HCT116 (cell line): ENCODE measurements at regions not wholly inside any gene's neighbourhood (a gene's known extent, or its start where the extent isn't known, plus 50 kb on each side); places are given as distances from the start of the nearest gene placed in this dataset.

Source experiments
- ATAC-seq: fragments of 200-7000 bp; cut with Tn5 transposase; 2 replicates; pipeline ENCODE4 v1.9.1; 2020; ENCODE audit warnings: mild to moderate bottlenecking, moderate library complexity
- BruUV-seq: library from RNA; stranded (reverse); fragments of 400-500 nt; replicated peaks from 2 replicates; lab custom pipeline; 2021; lab: Mats Ljungman, UMichigan
- CTCF ChIA-PET: fragments of 300-600 bp; sonication (Branson Sonifier 250); formaldehyde crosslinking; loops from one replicate; lab custom pipeline; 2021; ENCODE audit warnings: antibody characterized with exemption; lab: Charles Lee
- POLR2A ChIA-PET: fragments of 300-600, 350-600 bp; sonication (Branson Sonifier 250); formaldehyde crosslinking; loops from one replicate; lab custom pipeline; 2021; ENCODE audit warnings: antibody characterized with exemption; lab: Charles Lee
- RAD21 ChIA-PET, 2 experiments: fragments of 300-600 bp; sonication (Branson Sonifier 250); formaldehyde crosslinking; loops; one replicate each; lab custom pipeline; 2023; ENCODE audit warnings: low total read pairs in 2 of 2; ENCODE audit not compliant: uncharacterized antibody in 2 of 2, unreplicated experiment in 2 of 2, low non-redundant PET in 1 of 2; lab: Charles Lee
- DNase-seq: peaks from one replicate; pipeline ENCODE4 v3.0.0-alpha.2; 2010; ENCODE audit warnings: low read depth, low spot score
- H2AFZ ChIP-seq: fragments of 200-600 bp; shearing (Covaris generic), sonication (generic); 2 replicates; pipeline ENCODE4 v1.6.1; 2017; ENCODE audit warnings: low read depth, mixed run types, mixed read lengths, antibody characterized with exemption, low read length; ENCODE audit not compliant: poor library complexity, severe bottlenecking
- H3K27ac ChIP-seq: 2 replicates; pipeline ENCODE4 v1.5.1; 2012; ENCODE audit warnings: low read depth, low read length
- H3K27me3 ChIP-seq: fragments of 200-600 bp; sonication (generic); 2 replicates; pipeline ENCODE4 v1.6.1; 2016; ENCODE audit warnings: mixed run types, low read length, mixed read lengths; ENCODE audit not compliant: insufficient read depth
- H3K36me3 ChIP-seq, 2 experiments: fragments of 200-500 bp in 1 of 2; fragments of 200-600 bp in 1 of 2; sonication (Bioruptor generic) in 1 of 2; sonication (generic) in 1 of 2; 2 replicates each; pipeline versions ENCODE4 v1.5.1 to v1.6.1; 2014 to 2016; ENCODE audit warnings: low read length in 2 of 2, inconsistent platforms in 1 of 2, mixed read lengths in 1 of 2, mixed run types in 1 of 2; ENCODE audit not compliant: insufficient read depth in 2 of 2, control insufficient read depth in 1 of 2
- H3K4me1 ChIP-seq, 2 experiments: fragments of 200-600 bp in 1 of 2; sonication (generic) in 1 of 2; 2 replicates each; pipeline versions ENCODE4 v1.5.1 to v1.6.1; 2012 to 2017; ENCODE audit warnings: low read length in 2 of 2, inconsistent platforms in 1 of 2, mild to moderate bottlenecking in 1 of 2, mixed read lengths in 1 of 2, mixed run types in 1 of 2, moderate library complexity in 1 of 2; ENCODE audit not compliant: insufficient read depth in 2 of 2, control insufficient read depth in 1 of 2
- H3K4me2 ChIP-seq: fragments of 200-600 bp; sonication (generic); 2 replicates; pipeline ENCODE4 v1.6.1; 2017; ENCODE audit warnings: mixed run types, low read length, mixed read lengths
- H3K4me3 ChIP-seq, 2 experiments: fragments of 200-600 bp in 1 of 2; sonication (generic) in 1 of 2; replicated peaks in 1 of 2; 2 replicates each; pipeline ENCODE4 v1.5.1; 2011 to 2016; ENCODE audit warnings: low read length in 2 of 2, control low read depth in 1 of 2, low read depth in 1 of 2, mild to moderate bottlenecking in 1 of 2, mixed read lengths in 1 of 2, mixed run types in 1 of 2
- H3K79me2 ChIP-seq: fragments of 200-600 bp; sonication (generic); 2 replicates; pipeline ENCODE4 v1.6.1; 2017; ENCODE audit warnings: mild to moderate bottlenecking, mixed run types, low read length, moderate library complexity, mixed read lengths; ENCODE audit not compliant: insufficient read depth
- H3K9ac ChIP-seq: fragments of 200-600 bp; sonication (generic); 2 replicates; pipeline ENCODE4 v1.6.1; 2016; ENCODE audit warnings: low read length, mixed read lengths
- H3K9me2 ChIP-seq: fragments of 200-600 bp; sonication (generic), shearing (Covaris generic); 2 replicates; pipeline ENCODE4 v1.6.1; 2017; ENCODE audit warnings: mixed run types, mild to moderate bottlenecking, moderate library complexity; ENCODE audit not compliant: insufficient read depth
- H3K9me3 ChIP-seq, 2 experiments: fragments of 200-500 bp in 1 of 2; fragments of 200-600 bp in 1 of 2; sonication (Bioruptor generic) in 1 of 2; sonication (generic) in 1 of 2; 2 replicates each; pipeline ENCODE4 v1.6.1; 2014 to 2017; ENCODE audit warnings: low read length in 2 of 2, mixed read lengths in 2 of 2, inconsistent platforms in 1 of 2, low read depth in 1 of 2, mild to moderate bottlenecking in 1 of 2, mixed run types in 1 of 2, moderate library complexity in 1 of 2; ENCODE audit not compliant: control insufficient read depth in 1 of 2, insufficient read depth in 1 of 2
- H4K20me1 ChIP-seq: fragments of 200-600 bp; sonication (generic), shearing (Covaris generic); 2 replicates; pipeline ENCODE4 v1.6.1; 2017; ENCODE audit warnings: mixed run types, mild to moderate bottlenecking, moderate library complexity; ENCODE audit not compliant: insufficient read depth
- ELF1 ChIP-seq: IDR thresholded peaks from 2 replicates; pipeline ENCODE4 v1.6.1; 2012; ENCODE audit warnings: low read depth, borderline replicate concordance
- FOSL1 ChIP-seq: IDR thresholded peaks from 2 replicates; pipeline ENCODE4 v1.6.1; 2012; ENCODE audit warnings: low read depth
- JUND ChIP-seq: IDR thresholded peaks from 2 replicates; pipeline ENCODE4 v1.6.1; 2012
- RAD21 ChIP-seq: IDR thresholded peaks from 2 replicates; pipeline ENCODE4 v1.6.1; 2012; ENCODE audit warnings: low read depth, mild to moderate bottlenecking
- SIN3A ChIP-seq: IDR thresholded peaks from 2 replicates; pipeline ENCODE4 v1.6.1; 2012; ENCODE audit warnings: low read depth
- SP1 ChIP-seq: IDR thresholded peaks from 2 replicates; pipeline ENCODE4 v1.6.1; 2012; ENCODE audit warnings: low read depth
- intact Hi-C: fragments of 100-400 bp; cut with micrococcal nuclease; formaldehyde crosslinking; loops from 2 replicates; pipeline ENCODE4 v1.10.0; 2022
- TF ChIP-seq, protein P1 (sequence below): IDR thresholded peaks from 2 replicates; pipeline ENCODE4 v1.6.1; 2012; ENCODE audit warnings: low read depth
- TF ChIP-seq, protein P2 (sequence below): IDR thresholded peaks from 2 replicates; pipeline ENCODE4 v1.6.1; 2012

GRCh38 chr6:3545156-3545555 is 88.3 kb upstream of the SLC22A23 start:
- BruUV-seq, result no TSS peak
- POLR2A ChIA-PET, result no interaction called here
- no peak overlapping the region for H3K27ac ChIP-seq
- no peak overlapping the region for H2AFZ ChIP-seq
- RAD21 ChIA-PET, result no interaction called here
- TF ChIP-seq SP1, result no peak
- TF ChIP-seq, protein P1, sequence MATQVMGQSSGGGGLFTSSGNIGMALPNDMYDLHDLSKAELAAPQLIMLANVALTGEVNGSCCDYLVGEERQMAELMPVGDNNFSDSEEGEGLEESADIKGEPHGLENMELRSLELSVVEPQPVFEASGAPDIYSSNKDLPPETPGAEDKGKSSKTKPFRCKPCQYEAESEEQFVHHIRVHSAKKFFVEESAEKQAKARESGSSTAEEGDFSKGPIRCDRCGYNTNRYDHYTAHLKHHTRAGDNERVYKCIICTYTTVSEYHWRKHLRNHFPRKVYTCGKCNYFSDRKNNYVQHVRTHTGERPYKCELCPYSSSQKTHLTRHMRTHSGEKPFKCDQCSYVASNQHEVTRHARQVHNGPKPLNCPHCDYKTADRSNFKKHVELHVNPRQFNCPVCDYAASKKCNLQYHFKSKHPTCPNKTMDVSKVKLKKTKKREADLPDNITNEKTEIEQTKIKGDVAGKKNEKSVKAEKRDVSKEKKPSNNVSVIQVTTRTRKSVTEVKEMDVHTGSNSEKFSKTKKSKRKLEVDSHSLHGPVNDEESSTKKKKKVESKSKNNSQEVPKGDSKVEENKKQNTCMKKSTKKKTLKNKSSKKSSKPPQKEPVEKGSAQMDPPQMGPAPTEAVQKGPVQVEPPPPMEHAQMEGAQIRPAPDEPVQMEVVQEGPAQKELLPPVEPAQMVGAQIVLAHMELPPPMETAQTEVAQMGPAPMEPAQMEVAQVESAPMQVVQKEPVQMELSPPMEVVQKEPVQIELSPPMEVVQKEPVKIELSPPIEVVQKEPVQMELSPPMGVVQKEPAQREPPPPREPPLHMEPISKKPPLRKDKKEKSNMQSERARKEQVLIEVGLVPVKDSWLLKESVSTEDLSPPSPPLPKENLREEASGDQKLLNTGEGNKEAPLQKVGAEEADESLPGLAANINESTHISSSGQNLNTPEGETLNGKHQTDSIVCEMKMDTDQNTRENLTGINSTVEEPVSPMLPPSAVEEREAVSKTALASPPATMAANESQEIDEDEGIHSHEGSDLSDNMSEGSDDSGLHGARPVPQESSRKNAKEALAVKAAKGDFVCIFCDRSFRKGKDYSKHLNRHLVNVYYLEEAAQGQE, result no peak
- no peak for TF ChIP-seq FOSL1
- TF ChIP-seq, all 23 proteins: peak for 0
- Histone ChIP-seq H3K9ac (no peak overlapping the region), H3K9me3 (no peaks in the 10 kb centered on the region), H3K36me3 (no peaks in the 10 kb centered on the region), H3K27me3 (no peaks in the 10 kb centered on the region), H3K9me2 (no peaks in the 10 kb centered on the region), H3K79me2 (no peaks in the 10 kb centered on the region), H3K4me2 (no peak overlapping the region), H3K4me1 (no peaks in the 10 kb centered on the region), H3K4me3 (no peak overlapping the region), H4K20me1 (no peaks in the 10 kb centered on the region)
- CTCF ChIA-PET, result no interaction called here
- ATAC-seq (no peak), DNase-seq (no peak)
- intact Hi-C loops, result no loop called here

DNA sequence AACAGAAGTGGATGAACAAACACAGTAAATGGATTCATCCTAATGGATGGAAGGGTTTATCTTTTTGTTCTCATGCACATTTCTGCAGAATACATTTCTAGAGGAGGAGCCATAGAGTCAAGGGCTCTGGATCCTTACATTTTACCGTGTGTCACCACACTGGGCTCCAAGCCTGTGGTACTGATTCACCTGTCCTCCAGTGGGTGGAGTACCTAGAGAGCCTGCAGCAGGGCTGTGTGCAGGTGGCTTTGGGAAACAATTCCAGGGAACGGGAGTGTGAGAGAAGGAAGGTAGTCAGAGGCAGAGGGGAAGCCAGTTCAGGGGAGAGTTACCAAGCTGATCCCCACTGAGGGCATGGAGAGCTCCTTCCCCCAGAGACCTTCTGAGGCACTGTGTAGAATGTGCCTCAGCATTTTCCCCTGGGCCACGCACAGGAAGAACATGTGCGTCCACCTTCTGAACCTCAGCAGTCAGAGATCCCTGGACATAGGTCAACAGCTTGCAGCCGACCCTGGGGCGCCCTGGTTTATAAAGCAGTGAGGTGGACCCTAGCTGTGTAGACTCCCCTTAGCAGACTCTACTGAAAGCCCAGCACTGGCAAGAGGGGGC is 85.3 kb upstream of the SLC22A23 start:
- H3K4me1 ChIP-seq, result no peaks in the 10 kb centered on the region
- H3K4me3 ChIP-seq, result no peak overlapping the region
- TF ChIP-seq, protein P2, sequence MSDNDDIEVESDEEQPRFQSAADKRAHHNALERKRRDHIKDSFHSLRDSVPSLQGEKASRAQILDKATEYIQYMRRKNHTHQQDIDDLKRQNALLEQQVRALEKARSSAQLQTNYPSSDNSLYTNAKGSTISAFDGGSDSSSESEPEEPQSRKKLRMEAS, result no peak
- no peak for TF ChIP-seq SP1
- TF ChIP-seq RAD21, result peak; percentile 20; the same call in 1 of the 2 replicates
- no peak for TF ChIP-seq SIN3A
- no peak for TF ChIP-seq JUND
- no peak for TF ChIP-seq ELF1
- no peak overlapping the region for H3K9ac ChIP-seq
- no peaks in the 10 kb centered on the region; the same call in 1 of the 2 replicates for H3K27me3 ChIP-seq
- H2AFZ ChIP-seq, result no peak overlapping the region
- ChIA-PET POLR2A (no interaction called here), RAD21 (no interaction called here), CTCF (no interaction called here)
- intact Hi-C loops, result no loop called here
- BruUV-seq, result no TSS peak
- no peaks in the 10 kb centered on the region for H4K20me1 ChIP-seq
- no peaks in the 10 kb centered on the region for H3K9me2 ChIP-seq
- no peaks in the 10 kb centered on the region for H3K79me2 ChIP-seq
- no peak overlapping the region for H3K27ac ChIP-seq
- H3K36me3 ChIP-seq, result no peaks in the 10 kb centered on the region
- H3K4me2 ChIP-seq, result no peak overlapping the region
- H3K9me3 ChIP-seq, result no peaks in the 10 kb centered on the region
- DNase-seq (no peak), ATAC-seq (peak; percentile 81)
